ENCODE measurements at regions not wholly inside any gene's neighbourhood (a gene's known extent, or its start where the extent isn't known, plus 50 kb on each side); places are given as distances from the start of the nearest gene placed in this dataset.

- TF ChIP-seq CTCF (IDR thresholded peaks at IDR 0.05; ENCODE audit: low read depth, low read length, poor library complexity, severe bottlenecking) (no peak), EZH2phosphoT487 (IDR thresholded peaks at IDR 0.05; ENCODE audit: borderline replicate concordance, low read length) (no peak)
These were observed 126.8 kb upstream of the PCLO start for GRCh38 chr7:83289419-83289993.

Data from DOHH2 (cell line).